IMR-90 (cell line): ENCODE measurements at regions not wholly inside any gene's neighbourhood (a gene's known extent, or its start where the extent isn't known, plus 50 kb on each side); places are given as distances from the start of the nearest gene placed in this dataset.

Source experiments
- ATAC-seq: fragments of 200-7000 bp; cut with Tn5 transposase; 2 replicates; pipeline ENCODE4 v1.9.1; 2020; ENCODE audit warnings: low read depth, mild to moderate bottlenecking, moderate library complexity
- BruUV-seq: library from RNA; stranded (reverse); fragments of 400-500 nt; replicated peaks from 2 replicates; lab custom pipeline; 2021; lab: Mats Ljungman, UMichigan
- CTCF ChIA-PET: fragments of 300-600 bp; formaldehyde crosslinking; extraction: SDS; loops from one replicate; lab custom pipeline; 2021; ENCODE audit warnings: antibody characterized with exemption; lab: Yijun Ruan, JAX
- POLR2A ChIA-PET: fragments of 300-600 bp; sonication (Branson Sonifier 250); formaldehyde crosslinking; loops from one replicate; lab custom pipeline; 2022; ENCODE audit warnings: antibody characterized with exemption; ENCODE audit not compliant: unreplicated experiment; lab: Charles Lee
- DNase-seq: peaks from one replicate; pipeline ENCODE4 v3.0.0; 2013
- H2AFZ ChIP-seq: replicated peaks from 2 replicates; pipeline ENCODE3; 2013; ENCODE audit warnings: low read length, mild to moderate bottlenecking; ENCODE audit not compliant: poor library complexity
- H2AK5ac ChIP-seq: 2 replicates; pipeline ENCODE4 v1.6.1; 2013; ENCODE audit warnings: low read depth, low read length, inconsistent platforms
- H2AK9ac ChIP-seq: replicated peaks from 2 replicates; pipeline ENCODE3; 2013; ENCODE audit warnings: mild to moderate bottlenecking, low read depth, low read length, moderate library complexity; ENCODE audit not compliant: poor library complexity
- H2BK120ac ChIP-seq: 2 replicates; pipeline ENCODE4 v1.6.1; 2013; ENCODE audit warnings: low read depth, low read length, inconsistent platforms
- H2BK15ac ChIP-seq: 3 replicates; pipeline ENCODE4 v1.6.1; 2013; ENCODE audit warnings: low read depth, low read length, inconsistent platforms
- H2BK20ac ChIP-seq: 2 replicates; pipeline ENCODE4 v1.6.1; 2013; ENCODE audit warnings: low read depth, mild to moderate bottlenecking, inconsistent platforms, low read length, moderate library complexity
- H2BK5ac ChIP-seq: 2 replicates; pipeline ENCODE4 v1.6.1; 2013; ENCODE audit warnings: mild to moderate bottlenecking, low read depth, low read length, inconsistent platforms; ENCODE audit not compliant: poor library complexity, severe bottlenecking
- H3K14ac ChIP-seq: replicated peaks from 2 replicates; pipeline ENCODE4 v1.6.1; 2013; ENCODE audit warnings: low read depth, low read length, inconsistent platforms
- H3K18ac ChIP-seq: 2 replicates; pipeline ENCODE4 v1.6.1; 2013; ENCODE audit warnings: low read depth, low read length, control low read depth
- H3K23ac ChIP-seq: 2 replicates; pipeline ENCODE4 v1.6.1; 2013; ENCODE audit warnings: low read depth, low read length, inconsistent platforms
- H3K27ac ChIP-seq: 2 replicates; pipeline ENCODE4 v1.5.1; 2013; ENCODE audit warnings: mild to moderate bottlenecking, control low read depth, low read length; ENCODE audit not compliant: insufficient read depth
- H3K27me3 ChIP-seq: 2 replicates; pipeline ENCODE4 v1.6.1; 2013; ENCODE audit warnings: low read length; ENCODE audit not compliant: control insufficient read depth, insufficient read depth
- H3K36me3 ChIP-seq: 2 replicates; pipeline ENCODE4 v1.6.1; 2013; ENCODE audit warnings: low read length, mixed read lengths; ENCODE audit not compliant: control insufficient read depth, insufficient read depth
- H3K4ac ChIP-seq: 2 replicates; pipeline ENCODE4 v1.6.1; 2013; ENCODE audit warnings: low read depth, low read length, inconsistent platforms
- H3K4me1 ChIP-seq: 2 replicates; pipeline ENCODE4 v1.6.1; 2013; ENCODE audit warnings: low read length, mixed read lengths; ENCODE audit not compliant: control insufficient read depth, insufficient read depth
- H3K4me2 ChIP-seq: 2 replicates; pipeline ENCODE4 v1.6.1; 2013; ENCODE audit warnings: low read depth, mild to moderate bottlenecking, control low read depth, low read length, moderate library complexity
- H3K4me3 ChIP-seq: 2 replicates; pipeline ENCODE4 v1.5.1; 2013; ENCODE audit warnings: low read depth, mild to moderate bottlenecking, control low read depth, low read length, moderate library complexity; ENCODE audit not compliant: insufficient read depth
- H3K56ac ChIP-seq: 2 replicates; pipeline ENCODE4 v1.6.1; 2013; ENCODE audit warnings: low read length, inconsistent platforms; ENCODE audit not compliant: insufficient read depth; ENCODE audit errors: extremely low read depth
- H3K79me1 ChIP-seq, 2 experiments: 2 replicates each; pipeline ENCODE4 v1.6.1; 2013; ENCODE audit warnings: low read length in 2 of 2, inconsistent platforms in 1 of 2, low read depth in 1 of 2
- H3K9ac ChIP-seq: 2 replicates; pipeline ENCODE4 v1.6.1; 2013; ENCODE audit warnings: low read depth, low read length, control low read depth
- H3K9me1 ChIP-seq: 2 replicates; pipeline ENCODE4 v1.6.1; 2013; ENCODE audit warnings: low read length, inconsistent platforms; ENCODE audit not compliant: insufficient read depth
- H3K9me3 ChIP-seq: 2 replicates; pipeline ENCODE4 v1.6.1; 2013; ENCODE audit warnings: low read length; ENCODE audit not compliant: control insufficient read depth, insufficient read depth
- H4K20me1 ChIP-seq: 2 replicates; pipeline ENCODE4 v1.6.1; 2013; ENCODE audit warnings: low read length, inconsistent platforms; ENCODE audit not compliant: insufficient read depth
- H4K5ac ChIP-seq: 2 replicates; pipeline ENCODE4 v1.6.1; 2013; ENCODE audit warnings: mild to moderate bottlenecking, low read depth, low read length, control low read depth
- H4K8ac ChIP-seq, 2 experiments: 2 replicates each; pipeline ENCODE4 v1.6.1; 2013; ENCODE audit warnings: low read depth in 2 of 2, low read length in 2 of 2, control low read depth in 1 of 2, inconsistent platforms in 1 of 2
- H4K91ac ChIP-seq: 2 replicates; pipeline ENCODE4 v1.6.1; 2013; ENCODE audit warnings: low read depth, low read length, inconsistent platforms; ENCODE audit not compliant: insufficient read depth
- BHLHE40 ChIP-seq: fragments of 150-350 bp; IDR thresholded peaks from 2 replicates; pipeline ENCODE4 v1.6.1; 2016; ENCODE audit warnings: mild to moderate bottlenecking, low read depth, low read length
- CEBPB ChIP-seq: IDR thresholded peaks from 2 replicates; pipeline ENCODE4 v1.6.1; 2012; ENCODE audit warnings: low read depth, low read length, improper control_type of control experiment
- CHD1 ChIP-seq: IDR thresholded peaks from 2 replicates; pipeline ENCODE4 v1.6.1; 2012; ENCODE audit warnings: low read depth, low read length, improper control_type of control experiment
- FOS ChIP-seq: fragments of 150-350 bp; IDR thresholded peaks from 2 replicates; pipeline ENCODE4 v1.6.1; 2016; ENCODE audit warnings: low read depth, low read length
- MAFK ChIP-seq: IDR thresholded peaks from 2 replicates; pipeline ENCODE4 v1.6.1; 2012; ENCODE audit warnings: low read depth, low read length, improper control_type of control experiment
- MAZ ChIP-seq: IDR thresholded peaks from 2 replicates; pipeline ENCODE4 v1.6.1; 2012; ENCODE audit warnings: low read depth, mild to moderate bottlenecking, low read length, improper control_type of control experiment, moderate library complexity, borderline replicate concordance
- MXI1 ChIP-seq: IDR thresholded peaks from 2 replicates; pipeline ENCODE4 v1.6.1; 2012; ENCODE audit warnings: low read depth, mild to moderate bottlenecking, low read length, moderate library complexity, borderline replicate concordance
- NFE2L2 ChIP-seq: fragments of 150-350 bp; IDR thresholded peaks from 2 replicates; pipeline ENCODE4 v1.6.1; 2016; ENCODE audit warnings: low read depth, mild to moderate bottlenecking, low read length
- POLR2A ChIP-seq: IDR thresholded peaks from 2 replicates; pipeline ENCODE4 v1.6.1; 2012; ENCODE audit warnings: mild to moderate bottlenecking, low read depth, low read length
- RAD21 ChIP-seq: IDR thresholded peaks from 2 replicates; pipeline ENCODE4 v1.6.1; 2012; ENCODE audit warnings: low read length, improper control_type of control experiment
- RCOR1 ChIP-seq: IDR thresholded peaks from 2 replicates; pipeline ENCODE4 v1.6.1; 2012; ENCODE audit warnings: mild to moderate bottlenecking, low read length, improper control_type of control experiment; ENCODE audit not compliant: insufficient replicate concordance
- RFX5 ChIP-seq: IDR thresholded peaks from 2 replicates; pipeline ENCODE4 v1.8.0; 2012; ENCODE audit warnings: low read depth, mild to moderate bottlenecking, low read length, moderate library complexity
- SMC3 ChIP-seq: fragments of 150-350 bp; IDR thresholded peaks from 2 replicates; pipeline ENCODE4 v1.6.1; 2016; ENCODE audit warnings: low read depth, mild to moderate bottlenecking, antibody characterized with exemption, low read length, moderate library complexity
- dilution Hi-C: fragments of 300-500 bp; cut with HindIII; formaldehyde crosslinking; loops from one replicate; pipeline ENCODE4 v1.14.3; 2018; ENCODE audit warnings: low sequenced_read_pairs; ENCODE audit not compliant: unreplicated experiment
- in situ Hi-C: fragments of 300-500 bp; cut with MboI; formaldehyde crosslinking; loops from 3 replicates; pipeline ENCODE4 v1.14.3; 2019; ENCODE audit warnings: low sequenced_read_pairs, inconsistent platforms, mixed read lengths
- intact Hi-C: fragments of 100-400 bp; cut with micrococcal nuclease; formaldehyde crosslinking; loops from 2 replicates; pipeline ENCODE4 v1.10.0; 2022
- TF ChIP-seq, protein P1 (sequence below): fragments of 150-350 bp; IDR thresholded peaks from 2 replicates; pipeline ENCODE4 v1.6.1; 2016; ENCODE audit warnings: low read depth, mild to moderate bottlenecking, low read length, moderate library complexity, borderline replicate concordance
- TF ChIP-seq, protein P2 (sequence below): fragments of 150-350 bp; IDR thresholded peaks from 2 replicates; pipeline ENCODE4 v1.6.1; 2017; ENCODE audit warnings: mild to moderate bottlenecking, antibody characterized with exemption, low read length, low read depth
- TF ChIP-seq, protein P3 (sequence below): conservative IDR thresholded peaks from 2 replicates; pipeline ENCODE4 v1.5.1; 2012; ENCODE audit warnings: mild to moderate bottlenecking, low read depth, low read length, improper control_type of control experiment

DNA sequence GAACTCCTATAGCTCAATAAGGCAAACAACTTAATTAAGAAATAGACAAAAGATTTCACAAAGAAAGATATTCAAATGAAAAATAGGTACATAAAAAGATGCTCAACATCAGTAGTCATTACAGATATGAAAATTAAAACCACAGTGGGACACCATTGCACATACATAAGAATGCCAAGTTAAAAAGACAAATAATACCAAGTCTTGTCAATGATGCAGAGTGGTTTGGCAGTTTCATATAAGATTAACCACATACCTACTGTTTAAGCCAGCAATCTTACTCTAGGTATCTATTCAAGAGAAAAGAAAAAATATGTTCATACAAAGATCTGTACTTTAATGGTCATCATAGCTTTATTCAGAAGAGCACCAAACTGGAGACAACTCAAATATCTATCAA, 63.5 kb upstream of the GLS start:
- Histone ChIP-seq H4K91ac (no peak overlapping the region), H3K27me3 (no peaks in the 10 kb centered on the region), H3K56ac (no peak overlapping the region), H4K8ac (no peak overlapping the region), H2BK20ac (no peak overlapping the region), H3K18ac (no peak overlapping the region), H2BK15ac (no peak overlapping the region), H3K4me1 (peaks cover 12% of the 10 kb centered on the region), H3K23ac (no peak overlapping the region), H3K79me1 (no peaks in the 10 kb centered on the region; a peak in 1 of 4 replicates), H3K36me3 (no peaks in the 10 kb centered on the region), H2BK5ac (no peak overlapping the region), H2AK9ac (no peak overlapping the region), H4K5ac (no peak overlapping the region), H3K9me1 (no peaks in the 10 kb centered on the region), H2BK120ac (no peak overlapping the region), H3K4me3 (no peak overlapping the region), H3K27ac (no peak overlapping the region), H3K14ac (no peak overlapping the region), H3K9ac (no peak overlapping the region), H3K9me3 (no peaks in the 10 kb centered on the region), H2AFZ (no peak overlapping the region), H3K4me2 (no peak overlapping the region), H2AK5ac (no peak overlapping the region), H3K4ac (no peak overlapping the region), H4K20me1 (no peaks in the 10 kb centered on the region)
- CTCF ChIA-PET = no interaction called here
- TF ChIP-seq NFE2L2 (no peak), BHLHE40 (no peak), SMC3 (no peak), CHD1 (no peak), CEBPB (no peak), MAZ (no peak), RAD21 (no peak), RFX5 (no peak), MAFK (no peak), RCOR1 (no peak), FOS (no peak), MXI1 (no peak), POLR2A (no peak)
- TF ChIP-seq, protein P1, sequence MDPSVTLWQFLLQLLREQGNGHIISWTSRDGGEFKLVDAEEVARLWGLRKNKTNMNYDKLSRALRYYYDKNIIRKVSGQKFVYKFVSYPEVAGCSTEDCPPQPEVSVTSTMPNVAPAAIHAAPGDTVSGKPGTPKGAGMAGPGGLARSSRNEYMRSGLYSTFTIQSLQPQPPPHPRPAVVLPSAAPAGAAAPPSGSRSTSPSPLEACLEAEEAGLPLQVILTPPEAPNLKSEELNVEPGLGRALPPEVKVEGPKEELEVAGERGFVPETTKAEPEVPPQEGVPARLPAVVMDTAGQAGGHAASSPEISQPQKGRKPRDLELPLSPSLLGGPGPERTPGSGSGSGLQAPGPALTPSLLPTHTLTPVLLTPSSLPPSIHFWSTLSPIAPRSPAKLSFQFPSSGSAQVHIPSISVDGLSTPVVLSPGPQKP = no peak
- TF ChIP-seq, protein P2, sequence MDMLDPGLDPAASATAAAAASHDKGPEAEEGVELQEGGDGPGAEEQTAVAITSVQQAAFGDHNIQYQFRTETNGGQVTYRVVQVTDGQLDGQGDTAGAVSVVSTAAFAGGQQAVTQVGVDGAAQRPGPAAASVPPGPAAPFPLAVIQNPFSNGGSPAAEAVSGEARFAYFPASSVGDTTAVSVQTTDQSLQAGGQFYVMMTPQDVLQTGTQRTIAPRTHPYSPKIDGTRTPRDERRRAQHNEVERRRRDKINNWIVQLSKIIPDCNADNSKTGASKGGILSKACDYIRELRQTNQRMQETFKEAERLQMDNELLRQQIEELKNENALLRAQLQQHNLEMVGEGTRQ = no peak
- TF ChIP-seq, protein P3, sequence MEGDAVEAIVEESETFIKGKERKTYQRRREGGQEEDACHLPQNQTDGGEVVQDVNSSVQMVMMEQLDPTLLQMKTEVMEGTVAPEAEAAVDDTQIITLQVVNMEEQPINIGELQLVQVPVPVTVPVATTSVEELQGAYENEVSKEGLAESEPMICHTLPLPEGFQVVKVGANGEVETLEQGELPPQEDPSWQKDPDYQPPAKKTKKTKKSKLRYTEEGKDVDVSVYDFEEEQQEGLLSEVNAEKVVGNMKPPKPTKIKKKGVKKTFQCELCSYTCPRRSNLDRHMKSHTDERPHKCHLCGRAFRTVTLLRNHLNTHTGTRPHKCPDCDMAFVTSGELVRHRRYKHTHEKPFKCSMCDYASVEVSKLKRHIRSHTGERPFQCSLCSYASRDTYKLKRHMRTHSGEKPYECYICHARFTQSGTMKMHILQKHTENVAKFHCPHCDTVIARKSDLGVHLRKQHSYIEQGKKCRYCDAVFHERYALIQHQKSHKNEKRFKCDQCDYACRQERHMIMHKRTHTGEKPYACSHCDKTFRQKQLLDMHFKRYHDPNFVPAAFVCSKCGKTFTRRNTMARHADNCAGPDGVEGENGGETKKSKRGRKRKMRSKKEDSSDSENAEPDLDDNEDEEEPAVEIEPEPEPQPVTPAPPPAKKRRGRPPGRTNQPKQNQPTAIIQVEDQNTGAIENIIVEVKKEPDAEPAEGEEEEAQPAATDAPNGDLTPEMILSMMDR = no peak
- no TSS peak for BruUV-seq
- dilution Hi-C loops = no loop called here
- no peak for ATAC-seq
- no peak for DNase-seq
- in situ Hi-C loops = no loop called here
- intact Hi-C loops = no loop called here
- POLR2A ChIA-PET = no interaction called here
